GM12878 (cell line): ENCODE measurements at regions not wholly inside any gene's neighbourhood (a gene's known extent, or its start where the extent isn't known, plus 50 kb on each side); places are given as distances from the start of the nearest gene placed in this dataset.
"Not testable (repeated sequence)": the region's sequence is repeated elsewhere in the genome, so short reads cannot be mapped to it uniquely, and the experiment has no call there.

Source experiments
- ATAC-seq: fragments of 200-7000 bp; cut with Tn5 transposase; 3 replicates; pipeline ENCODE4 v1.9.1; 2020; ENCODE audit warnings: mild to moderate bottlenecking, moderate library complexity
- BruUV-seq: library from RNA; stranded (reverse); fragments of 400-500 nt; replicated peaks from 2 replicates; lab custom pipeline; 2021; lab: Mats Ljungman, UMichigan
- CTCF ChIA-PET: fragments of 300-600 bp; sonication (Branson Sonifier 250); formaldehyde crosslinking; extraction: SDS; loops from one replicate; lab custom pipeline; 2021; ENCODE audit warnings: inconsistent platforms; lab: Yijun Ruan, JAX
- POLR2A ChIA-PET: fragments of 350-600 bp; formaldehyde crosslinking; extraction: SDS; loops from one replicate; lab custom pipeline; 2021; ENCODE audit warnings: inconsistent platforms; lab: Charles Lee
- RAD21 ChIA-PET: fragments of 300-600 bp; sonication (Branson Sonifier 250); formaldehyde crosslinking; loops from one replicate; lab custom pipeline; 2023; ENCODE audit warnings: antibody characterized with exemption; ENCODE audit not compliant: unreplicated experiment; lab: Charles Lee
- SMC1A ChIA-PET: fragments of 300-600 bp; sonication (Branson Sonifier 250); formaldehyde crosslinking; loops from one replicate; lab custom pipeline; 2023; ENCODE audit not compliant: unreplicated experiment, uncharacterized antibody; lab: Charles Lee
- DNase-seq: peaks from one replicate; pipeline ENCODE4 v3.0.0-alpha.2; 2011; ENCODE audit warnings: low read depth, low spot score
- FAIRE-seq: peaks from 3 replicates; lab custom pipeline; 2011; peaks lifted over from hg19 to GRCh38; lab: Jason Lieb, UNC
- H2AFZ ChIP-seq: 2 replicates; pipeline ENCODE4 v1.6.0; 2011; ENCODE audit warnings: low read depth, low read length, control low read depth; ENCODE audit not compliant: control insufficient read depth
- H3K27ac ChIP-seq: 2 replicates; pipeline ENCODE4 v1.5.1; 2011; ENCODE audit warnings: control low read depth; ENCODE audit not compliant: control insufficient read depth, insufficient read depth
- H3K27me3 ChIP-seq, 2 experiments: replicated peaks in 1 of 2; 2 replicates each; pipeline versions ENCODE4 v1.6.0 to v1.6.1; 2011; ENCODE audit warnings: low read length in 1 of 2; ENCODE audit not compliant: control insufficient read depth in 2 of 2, insufficient read depth in 2 of 2
- H3K36me3 ChIP-seq, 2 experiments: 2 replicates each; pipeline ENCODE4 v1.5.1; 2011; ENCODE audit warnings: low read length in 1 of 2; ENCODE audit not compliant: control insufficient read depth in 2 of 2, insufficient read depth in 2 of 2
- H3K4me1 ChIP-seq: 2 replicates; pipeline ENCODE4 v1.6.1; 2011; ENCODE audit warnings: mild to moderate bottlenecking, low read length, moderate library complexity, mixed read lengths; ENCODE audit not compliant: control insufficient read depth, insufficient read depth
- H3K4me2 ChIP-seq: 2 replicates; pipeline ENCODE4 v1.6.0; 2011; ENCODE audit warnings: control low read depth; ENCODE audit not compliant: control insufficient read depth, insufficient read depth
- H3K4me3 ChIP-seq: fragments of 200-600 bp; sonication (generic); 2 replicates; pipeline ENCODE4 v1.5.1; 2016
- H3K79me2 ChIP-seq: 2 replicates; pipeline ENCODE4 v1.6.0; 2011; ENCODE audit warnings: low read length; ENCODE audit not compliant: control insufficient read depth, insufficient read depth
- H3K9ac ChIP-seq: 2 replicates; pipeline ENCODE4 v1.8.0; 2011; ENCODE audit warnings: low read length, control low read depth, mixed read lengths; ENCODE audit not compliant: control insufficient read depth, insufficient read depth
- H3K9me3 ChIP-seq: replicated peaks from 3 replicates; pipeline ENCODE4 v1.5.1; 2011; ENCODE audit warnings: mild to moderate bottlenecking, low read length; ENCODE audit not compliant: control insufficient read depth, insufficient read depth
- H4K20me1 ChIP-seq: 2 replicates; pipeline ENCODE4 v1.6.0; 2011; ENCODE audit not compliant: control insufficient read depth, insufficient read depth
- WGBS: methylation state at CpG from one replicate; pipeline ENCODE4 v1.1.6; 2016; ENCODE audit warnings: low lambda C conversion rate; ENCODE audit not compliant: insufficient replicate concordance, insufficient coverage; ENCODE audit errors: missing lambda C conversion rate; 5-methylcytosine and 5-hydroxymethylcytosine counted together
- in situ Hi-C: fragments of 300-500 bp; cut with MboI; formaldehyde crosslinking; loops from 9 replicates; pipeline ENCODE4 v1.14.3; 2018; ENCODE audit warnings: mixed read lengths
- intact Hi-C: fragments of 100-400 bp; cut with micrococcal nuclease; formaldehyde crosslinking; loops from one replicate; pipeline ENCODE4 v1.14.2; 2022; ENCODE audit not compliant: unreplicated experiment

GRCh38 chr17:22044706-22045246, 352.5 kb downstream of the KCNJ18 start:
- ATAC-seq, DNase-seq, SMC1A ChIA-PET, H3K4me2 ChIP-seq, H3K4me1 ChIP-seq, CTCF ChIA-PET, POLR2A ChIA-PET, H2AFZ ChIP-seq, RAD21 ChIA-PET, H3K9me3 ChIP-seq, H3K27me3 ChIP-seq, H3K4me3 ChIP-seq, H3K79me2 ChIP-seq, intact Hi-C loops, FAIRE-seq, BruUV-seq, H3K36me3 ChIP-seq, H4K20me1 ChIP-seq, H3K9ac ChIP-seq, in situ Hi-C loops, H3K27ac ChIP-seq: not testable (repeated sequence)
- WGBS = 51% methylated on average over 25 of the region's 32 CpGs

GRCh38 chr17:22047521-22047920, 355.2 kb downstream of the KCNJ18 start:
- H3K9me3 ChIP-seq, intact Hi-C loops, ATAC-seq, H3K27me3 ChIP-seq, BruUV-seq, H3K36me3 ChIP-seq, H3K27ac ChIP-seq, H2AFZ ChIP-seq, RAD21 ChIA-PET, CTCF ChIA-PET, POLR2A ChIA-PET, in situ Hi-C loops, H3K79me2 ChIP-seq, H3K9ac ChIP-seq, DNase-seq, H4K20me1 ChIP-seq, FAIRE-seq, H3K4me2 ChIP-seq, SMC1A ChIA-PET, H3K4me1 ChIP-seq, H3K4me3 ChIP-seq: not testable (repeated sequence)
- 38% methylated on average over 6 of the region's 6 CpGs for WGBS

GRCh38 chr17:22048226-22048625, 355.9 kb downstream of the KCNJ18 start:
- H3K27me3 ChIP-seq, POLR2A ChIA-PET, intact Hi-C loops, H4K20me1 ChIP-seq, CTCF ChIA-PET, H3K36me3 ChIP-seq, BruUV-seq, H3K4me2 ChIP-seq, SMC1A ChIA-PET, DNase-seq, H3K9ac ChIP-seq, H3K9me3 ChIP-seq, H3K4me3 ChIP-seq, H3K27ac ChIP-seq, in situ Hi-C loops, H3K79me2 ChIP-seq, H3K4me1 ChIP-seq, RAD21 ChIA-PET, ATAC-seq, H2AFZ ChIP-seq, FAIRE-seq: not testable (repeated sequence)
- 24% methylated on average over 5 of the region's 5 CpGs for WGBS

GRCh38 chr17:22050766-22051165, 358.4 kb downstream of the KCNJ18 start:
- RAD21 ChIA-PET = not testable (repeated sequence)

More at GRCh38 chr17:22050766-22051165, 358.4 kb downstream of the KCNJ18 start:
- H3K4me3 ChIP-seq, in situ Hi-C loops, FAIRE-seq, ATAC-seq, BruUV-seq, H2AFZ ChIP-seq, H3K4me1 ChIP-seq, DNase-seq, H3K4me2 ChIP-seq, POLR2A ChIA-PET, H3K9ac ChIP-seq, SMC1A ChIA-PET, H3K27ac ChIP-seq, intact Hi-C loops, H3K36me3 ChIP-seq, CTCF ChIA-PET, H3K27me3 ChIP-seq, H3K9me3 ChIP-seq, H3K79me2 ChIP-seq, H4K20me1 ChIP-seq: not testable (repeated sequence)
- 5% methylated on average over 2 of the region's 3 CpGs for WGBS
